SK-N-SH (cell line): ENCODE measurements at regions not wholly inside any gene's neighbourhood (a gene's known extent, or its start where the extent isn't known, plus 50 kb on each side); places are given as distances from the start of the nearest gene placed in this dataset.

ENCODE experiments used
- CTCF ChIA-PET: fragments of 300-600, 350-600 bp; formaldehyde crosslinking; extraction: SDS; loops from one replicate; lab custom pipeline; 2021; lab: Yijun Ruan, JAX
- POLR2A ChIA-PET: fragments of 350-600 bp; sonication (Branson Sonifier 250); formaldehyde crosslinking; extraction: SDS; loops from one replicate; lab custom pipeline; 2020; ENCODE audit warnings: antibody characterized with exemption, inconsistent platforms; lab: Yijun Ruan, JAX
- DNase-seq: peaks from one replicate; pipeline ENCODE4 v3.0.0; 2012
- H2AFZ ChIP-seq: fragments of 200-600 bp; sonication (generic); 2 replicates; pipeline ENCODE4 v1.8.1; 2016; ENCODE audit warnings: antibody characterized with exemption, mild to moderate bottlenecking, low read depth
- H3F3A ChIP-seq: fragments of 200-600 bp; sonication (generic); replicated peaks from 2 replicates; pipeline ENCODE3; 2016; ENCODE audit warnings: antibody characterized with exemption, mild to moderate bottlenecking; ENCODE audit not compliant: insufficient read depth
- H3K27ac ChIP-seq, 2 experiments: fragments of 200-500 bp in 1 of 2; fragments of 200-600 bp in 1 of 2; sonication (Bioruptor generic) in 1 of 2; sonication (generic), shearing (Covaris generic) in 1 of 2; 2 replicates each; pipeline versions ENCODE4 v1.5.1 to v1.6.1; 2014 to 2016; ENCODE audit warnings: low read depth in 2 of 2, inconsistent platforms in 1 of 2, low read length in 1 of 2, mild to moderate bottlenecking in 1 of 2, mixed read lengths in 1 of 2
- H3K27me3 ChIP-seq: fragments of 200-600 bp; sonication (generic), shearing (Covaris generic); 2 replicates; pipeline ENCODE4 v1.6.1; 2016; ENCODE audit warnings: mixed run types; ENCODE audit not compliant: insufficient read depth
- H3K36me3 ChIP-seq, 2 experiments: fragments of 200-500 bp in 1 of 2; fragments of 200-600 bp in 1 of 2; sonication (Bioruptor generic) in 1 of 2; sonication (generic) in 1 of 2; replicated peaks in 1 of 2; 2 replicates each; pipeline versions ENCODE3 to v1.5.1; 2014 to 2016; ENCODE audit warnings: low read length in 1 of 2, mild to moderate bottlenecking in 1 of 2; ENCODE audit not compliant: insufficient read depth in 2 of 2, control insufficient read depth in 1 of 2
- H3K4me1 ChIP-seq, 2 experiments: fragments of 200-500 bp in 1 of 2; fragments of 200-600 bp in 1 of 2; sonication (Bioruptor generic) in 1 of 2; sonication (generic), shearing (Covaris generic) in 1 of 2; 2 replicates each; pipeline versions ENCODE4 v1.5.1 to v1.6.1; 2014 to 2016; ENCODE audit warnings: low read depth in 1 of 2, low read length in 1 of 2, mixed run types in 1 of 2; ENCODE audit not compliant: insufficient read depth in 2 of 2, control insufficient read depth in 1 of 2
- H3K4me2 ChIP-seq: fragments of 200-600 bp; sonication (generic), shearing (Covaris generic); 2 replicates; pipeline ENCODE4 v1.6.1; 2017; ENCODE audit warnings: mixed run types
- H3K4me3 ChIP-seq, 2 experiments: fragments of 200-500 bp in 1 of 2; fragments of 200-600 bp in 1 of 2; sonication (Bioruptor generic) in 1 of 2; sonication (generic), shearing (Covaris generic) in 1 of 2; 2 replicates each; pipeline versions ENCODE4 v1.5.1 to v1.8.1; 2014 to 2016; ENCODE audit warnings: low read depth in 2 of 2, inconsistent platforms in 1 of 2, low read length in 1 of 2, mild to moderate bottlenecking in 1 of 2, mixed read lengths in 1 of 2, moderate library complexity in 1 of 2
- H3K79me2 ChIP-seq: fragments of 200-600 bp; sonication (generic); 2 replicates; pipeline ENCODE4 v1.8.1; 2017; ENCODE audit warnings: mild to moderate bottlenecking; ENCODE audit not compliant: insufficient read depth
- H3K9ac ChIP-seq: fragments of 200-600 bp; sonication (generic); 2 replicates; pipeline ENCODE4 v1.6.1; 2017; ENCODE audit warnings: mixed run types
- H3K9me2 ChIP-seq: fragments of 200-600 bp; sonication (generic); 2 replicates; pipeline ENCODE4 v1.6.1; 2017; ENCODE audit warnings: mixed run types
- H3K9me3 ChIP-seq: fragments of 200-600 bp; sonication (generic); 2 replicates; pipeline ENCODE4 v1.6.1; 2017; ENCODE audit warnings: mixed run types, mild to moderate bottlenecking, moderate library complexity
- H4K20me1 ChIP-seq: fragments of 200-600 bp; sonication (generic); 2 replicates; pipeline ENCODE4 v1.6.1; 2017; ENCODE audit warnings: mild to moderate bottlenecking, mixed run types; ENCODE audit not compliant: insufficient read depth
- CHD2 ChIP-seq: fragments of 150-350 bp; IDR thresholded peaks from 2 replicates; pipeline ENCODE4 v1.6.1; 2018; ENCODE audit warnings: low read length; ENCODE audit not compliant: partially characterized antibody
- FOSL2 ChIP-seq: IDR thresholded peaks from 2 replicates; pipeline ENCODE4 v1.4.0; 2012; ENCODE audit warnings: low read depth, mild to moderate bottlenecking, moderate library complexity, borderline replicate concordance
- FOXJ3 ChIP-seq: sonication (generic); formaldehyde crosslinking; IDR thresholded peaks from 2 replicates; pipeline ENCODE4 v1.5.1; 2020; ENCODE audit warnings: mild to moderate bottlenecking, missing genetic modification reagents
- GATA2 ChIP-seq: sonication (generic); formaldehyde crosslinking; IDR thresholded peaks from 2 replicates; pipeline ENCODE4 v1.5.0; 2020; ENCODE audit warnings: mild to moderate bottlenecking, missing genetic modification reagents
- JUND ChIP-seq: IDR thresholded peaks from 2 replicates; pipeline ENCODE4 v1.4.0; 2012
- MEF2A ChIP-seq: IDR thresholded peaks from 2 replicates; pipeline ENCODE4 v1.4.0; 2012; ENCODE audit warnings: low read depth, borderline replicate concordance
- RAD21 ChIP-seq: IDR thresholded peaks from 2 replicates; pipeline ENCODE4 v1.6.1; 2012; ENCODE audit warnings: mild to moderate bottlenecking, low read length
- RXRA ChIP-seq: IDR thresholded peaks from 2 replicates; pipeline ENCODE4 v1.4.0; 2012; ENCODE audit warnings: low read depth, mild to moderate bottlenecking, borderline replicate concordance
- SIN3A ChIP-seq: IDR thresholded peaks from 2 replicates; pipeline ENCODE4 v1.6.1; 2012; ENCODE audit warnings: low read depth, mild to moderate bottlenecking, low read length, moderate library complexity, borderline replicate concordance
- TAF1 ChIP-seq: IDR thresholded peaks from 2 replicates; pipeline ENCODE4 v1.6.1; 2012; ENCODE audit warnings: low read depth, mild to moderate bottlenecking, low read length, moderate library complexity, borderline replicate concordance
- TCF12 ChIP-seq: IDR thresholded peaks from 2 replicates; pipeline ENCODE4 v1.4.0; 2012
- YY1 ChIP-seq: IDR thresholded peaks from 2 replicates; pipeline ENCODE4 v1.4.0; 2012; ENCODE audit warnings: low read depth, mild to moderate bottlenecking
- WGBS: methylation state at CpG from one replicate; pipeline ENCODE4 v1.1.6; 2017; ENCODE audit warnings: low lambda C conversion rate; 5-methylcytosine and 5-hydroxymethylcytosine counted together
- TF ChIP-seq, protein P1 (sequence below): IDR thresholded peaks from 2 replicates; pipeline ENCODE4 v1.4.0; 2012; ENCODE audit warnings: low read depth, borderline replicate concordance
- TF ChIP-seq, protein P2 (sequence below): fragments of 200-600 bp; sonication (generic); IDR thresholded peaks from 2 replicates; pipeline ENCODE4 v1.6.1; 2017; ENCODE audit warnings: antibody characterized with exemption, mild to moderate bottlenecking, moderate library complexity
- TF ChIP-seq, protein P3 (sequence below): IDR thresholded peaks from 2 replicates; pipeline ENCODE4 v1.4.0; 2012; ENCODE audit warnings: low read depth, borderline replicate concordance
- TF ChIP-seq, protein P4 (sequence below): fragments of 150-350 bp; IDR thresholded peaks from 2 replicates; pipeline ENCODE4 v1.6.1; 2016; ENCODE audit warnings: mild to moderate bottlenecking, low read depth, low read length

DNA sequence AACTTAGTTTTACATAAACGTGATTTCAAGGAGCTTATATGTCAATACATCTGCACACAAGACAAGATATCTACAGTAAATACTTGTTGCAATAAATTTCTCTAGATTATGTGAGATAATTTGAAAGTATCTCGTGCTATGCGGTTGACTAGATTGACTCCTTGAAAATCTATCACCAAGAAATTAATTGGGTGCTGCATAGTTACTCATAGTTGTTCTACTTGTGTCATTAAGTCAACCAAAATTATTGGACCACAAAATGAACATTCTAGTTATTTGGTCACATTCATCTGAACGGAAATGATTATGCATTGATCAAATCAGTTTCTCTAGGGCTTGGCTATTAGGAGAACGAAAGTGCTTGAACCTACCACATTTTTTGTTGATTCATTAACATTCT lies 2291.5 kb downstream of the PCDH9 start:
- Histone ChIP-seq H3K36me3 (no peaks in the 10 kb centered on the region), H3K27ac (no peak overlapping the region), H2AFZ (no peak overlapping the region), H3F3A (no peaks in the 10 kb centered on the region), H3K9me3 (no peaks in the 10 kb centered on the region), H3K4me3 (no peak overlapping the region), H3K79me2 (no peaks in the 10 kb centered on the region), H3K4me1 (peaks cover 0 to 5% of the 10 kb centered on the region in 2 experiments; a peak in 1 of 4 replicates), H3K9me2 (no peaks in the 10 kb centered on the region), H3K27me3 (no peaks in the 10 kb centered on the region), H4K20me1 (no peaks in the 10 kb centered on the region), H3K4me2 (no peak overlapping the region), H3K9ac (no peak overlapping the region)
- no peak for DNase-seq
- POLR2A ChIA-PET = no interaction called here
- WGBS = 97% methylated on average over 5 of the region's 5 CpGs
- CTCF ChIA-PET = interaction anchor here (0.6 kb wide), 1 partner anchor 390 kb away, joined by 3 read pairs; no protein-coding TSS in a partner anchor
- TF ChIP-seq MEF2A = no peak
- TF ChIP-seq FOXJ3 (CRISPR knock-in tag) = no peak

DNA sequence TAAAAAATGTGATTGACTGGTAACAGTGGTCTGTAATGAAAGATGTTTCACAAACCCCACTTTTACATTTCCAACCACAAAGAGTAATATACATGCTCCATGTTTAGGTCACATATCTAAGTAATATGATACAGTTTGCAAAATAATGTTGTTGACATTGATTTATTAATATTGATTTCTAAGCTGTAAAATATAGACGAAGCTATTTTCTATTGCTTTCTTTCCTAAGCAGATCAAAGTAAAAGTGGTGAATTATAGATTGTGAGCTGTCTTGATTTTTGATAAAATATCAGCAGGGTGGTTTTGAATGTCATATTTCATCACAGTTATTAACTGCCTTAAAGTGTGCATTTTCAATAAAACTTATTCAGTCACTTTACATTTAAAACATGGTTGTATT lies 2292.8 kb downstream of the PCDH9 start:
- peak overlapping the region in 1 of 2 experiments; percentile 65; a peak in 1 of 4 replicates for H3K27ac ChIP-seq
- peaks cover 5% of the 10 kb centered on the region; the same call in 1 of the 2 replicates for H3K9me3 ChIP-seq
- H3K36me3 ChIP-seq = no peaks in the 10 kb centered on the region
- peaks cover 0 to 5% of the 10 kb centered on the region in 2 experiments; a peak in 1 of 4 replicates for H3K4me1 ChIP-seq
- 0 out of 2 replicates have a peak overlapping the region, but pooled peaks have one; percentile 14 for H2AFZ ChIP-seq
- no peak overlapping the region for H3K4me2 ChIP-seq
- ChIA-PET CTCF (no interaction called here), POLR2A (no interaction called here)
- 71% methylated on average over 1 of the region's 1 CpG for WGBS
- DNase-seq = no peak
- no peaks in the 10 kb centered on the region for H3K79me2 ChIP-seq
- no peak overlapping the region for H3K9ac ChIP-seq
- no peaks in the 10 kb centered on the region for H3K9me2 ChIP-seq
- H3K4me3 ChIP-seq = no peak overlapping the region
- H4K20me1 ChIP-seq = no peaks in the 10 kb centered on the region
- TF ChIP-seq TCF12 (no peak), RXRA (no peak), FOSL2 (no peak), FOXJ3 (CRISPR knock-in tag) (no peak), RAD21 (no peak), GATA2 (CRISPR knock-in tag) (no peak), SIN3A (no peak), YY1 (no peak), CHD2 (no peak), JUND (no peak), TAF1 (no peak)
- TF ChIP-seq, protein P1, sequence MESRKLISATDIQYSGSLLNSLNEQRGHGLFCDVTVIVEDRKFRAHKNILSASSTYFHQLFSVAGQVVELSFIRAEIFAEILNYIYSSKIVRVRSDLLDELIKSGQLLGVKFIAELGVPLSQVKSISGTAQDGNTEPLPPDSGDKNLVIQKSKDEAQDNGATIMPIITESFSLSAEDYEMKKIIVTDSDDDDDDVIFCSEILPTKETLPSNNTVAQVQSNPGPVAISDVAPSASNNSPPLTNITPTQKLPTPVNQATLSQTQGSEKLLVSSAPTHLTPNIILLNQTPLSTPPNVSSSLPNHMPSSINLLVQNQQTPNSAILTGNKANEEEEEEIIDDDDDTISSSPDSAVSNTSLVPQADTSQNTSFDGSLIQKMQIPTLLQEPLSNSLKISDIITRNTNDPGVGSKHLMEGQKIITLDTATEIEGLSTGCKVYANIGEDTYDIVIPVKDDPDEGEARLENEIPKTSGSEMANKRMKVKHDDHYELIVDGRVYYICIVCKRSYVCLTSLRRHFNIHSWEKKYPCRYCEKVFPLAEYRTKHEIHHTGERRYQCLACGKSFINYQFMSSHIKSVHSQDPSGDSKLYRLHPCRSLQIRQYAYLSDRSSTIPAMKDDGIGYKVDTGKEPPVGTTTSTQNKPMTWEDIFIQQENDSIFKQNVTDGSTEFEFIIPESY = no peak
- TF ChIP-seq, protein P2, sequence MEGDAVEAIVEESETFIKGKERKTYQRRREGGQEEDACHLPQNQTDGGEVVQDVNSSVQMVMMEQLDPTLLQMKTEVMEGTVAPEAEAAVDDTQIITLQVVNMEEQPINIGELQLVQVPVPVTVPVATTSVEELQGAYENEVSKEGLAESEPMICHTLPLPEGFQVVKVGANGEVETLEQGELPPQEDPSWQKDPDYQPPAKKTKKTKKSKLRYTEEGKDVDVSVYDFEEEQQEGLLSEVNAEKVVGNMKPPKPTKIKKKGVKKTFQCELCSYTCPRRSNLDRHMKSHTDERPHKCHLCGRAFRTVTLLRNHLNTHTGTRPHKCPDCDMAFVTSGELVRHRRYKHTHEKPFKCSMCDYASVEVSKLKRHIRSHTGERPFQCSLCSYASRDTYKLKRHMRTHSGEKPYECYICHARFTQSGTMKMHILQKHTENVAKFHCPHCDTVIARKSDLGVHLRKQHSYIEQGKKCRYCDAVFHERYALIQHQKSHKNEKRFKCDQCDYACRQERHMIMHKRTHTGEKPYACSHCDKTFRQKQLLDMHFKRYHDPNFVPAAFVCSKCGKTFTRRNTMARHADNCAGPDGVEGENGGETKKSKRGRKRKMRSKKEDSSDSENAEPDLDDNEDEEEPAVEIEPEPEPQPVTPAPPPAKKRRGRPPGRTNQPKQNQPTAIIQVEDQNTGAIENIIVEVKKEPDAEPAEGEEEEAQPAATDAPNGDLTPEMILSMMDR = no peak
- TF ChIP-seq, protein P3, sequence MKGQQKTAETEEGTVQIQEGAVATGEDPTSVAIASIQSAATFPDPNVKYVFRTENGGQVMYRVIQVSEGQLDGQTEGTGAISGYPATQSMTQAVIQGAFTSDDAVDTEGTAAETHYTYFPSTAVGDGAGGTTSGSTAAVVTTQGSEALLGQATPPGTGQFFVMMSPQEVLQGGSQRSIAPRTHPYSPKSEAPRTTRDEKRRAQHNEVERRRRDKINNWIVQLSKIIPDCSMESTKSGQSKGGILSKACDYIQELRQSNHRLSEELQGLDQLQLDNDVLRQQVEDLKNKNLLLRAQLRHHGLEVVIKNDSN = no peak
- TF ChIP-seq, protein P4, sequence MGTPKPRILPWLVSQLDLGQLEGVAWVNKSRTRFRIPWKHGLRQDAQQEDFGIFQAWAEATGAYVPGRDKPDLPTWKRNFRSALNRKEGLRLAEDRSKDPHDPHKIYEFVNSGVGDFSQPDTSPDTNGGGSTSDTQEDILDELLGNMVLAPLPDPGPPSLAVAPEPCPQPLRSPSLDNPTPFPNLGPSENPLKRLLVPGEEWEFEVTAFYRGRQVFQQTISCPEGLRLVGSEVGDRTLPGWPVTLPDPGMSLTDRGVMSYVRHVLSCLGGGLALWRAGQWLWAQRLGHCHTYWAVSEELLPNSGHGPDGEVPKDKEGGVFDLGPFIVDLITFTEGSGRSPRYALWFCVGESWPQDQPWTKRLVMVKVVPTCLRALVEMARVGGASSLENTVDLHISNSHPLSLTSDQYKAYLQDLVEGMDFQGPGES = no peak
- H3F3A ChIP-seq = no peaks in the 10 kb centered on the region
- H3K27me3 ChIP-seq = no peaks in the 10 kb centered on the region
